ENCODE measurements at regions not wholly inside any gene's neighbourhood (a gene's known extent, or its start where the extent isn't known, plus 50 kb on each side); places are given as distances from the start of the nearest gene placed in this dataset.

- TF ChIP-seq, protein P1, sequence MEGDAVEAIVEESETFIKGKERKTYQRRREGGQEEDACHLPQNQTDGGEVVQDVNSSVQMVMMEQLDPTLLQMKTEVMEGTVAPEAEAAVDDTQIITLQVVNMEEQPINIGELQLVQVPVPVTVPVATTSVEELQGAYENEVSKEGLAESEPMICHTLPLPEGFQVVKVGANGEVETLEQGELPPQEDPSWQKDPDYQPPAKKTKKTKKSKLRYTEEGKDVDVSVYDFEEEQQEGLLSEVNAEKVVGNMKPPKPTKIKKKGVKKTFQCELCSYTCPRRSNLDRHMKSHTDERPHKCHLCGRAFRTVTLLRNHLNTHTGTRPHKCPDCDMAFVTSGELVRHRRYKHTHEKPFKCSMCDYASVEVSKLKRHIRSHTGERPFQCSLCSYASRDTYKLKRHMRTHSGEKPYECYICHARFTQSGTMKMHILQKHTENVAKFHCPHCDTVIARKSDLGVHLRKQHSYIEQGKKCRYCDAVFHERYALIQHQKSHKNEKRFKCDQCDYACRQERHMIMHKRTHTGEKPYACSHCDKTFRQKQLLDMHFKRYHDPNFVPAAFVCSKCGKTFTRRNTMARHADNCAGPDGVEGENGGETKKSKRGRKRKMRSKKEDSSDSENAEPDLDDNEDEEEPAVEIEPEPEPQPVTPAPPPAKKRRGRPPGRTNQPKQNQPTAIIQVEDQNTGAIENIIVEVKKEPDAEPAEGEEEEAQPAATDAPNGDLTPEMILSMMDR (IDR thresholded peaks at IDR 0.05), result no peak
- TF ChIP-seq POLR2AphosphoS5 (IDR thresholded peaks at IDR 0.05) (no peak), POLR2A (IDR thresholded peaks at IDR 0.05) (no peak), EP300 (IDR thresholded peaks at IDR 0.05) (no peak)
These were observed 789.7 kb downstream of the GATA3 start for GRCh38 chr10:8844141-8844540.
